ENCODE measurements at regions not wholly inside any gene's neighbourhood (a gene's known extent, or its start where the extent isn't known, plus 50 kb on each side); places are given as distances from the start of the nearest gene placed in this dataset.

GRCh38 chr21:35171385-35171784 lies 122.3 kb upstream of the RUNX1 start:
- H3K36me3 ChIP-seq (replicated peaks in 1 of 2): no peaks in the 10 kb centered on the region
- 66 to 89% (median 74%) methylated on average over 5 of the region's 5 CpGs for WGBS, 4 donors
- no peak for TF ChIP-seq POLR2A (IDR thresholded peaks at IDR 0.05)
- TF ChIP-seq, protein P1, sequence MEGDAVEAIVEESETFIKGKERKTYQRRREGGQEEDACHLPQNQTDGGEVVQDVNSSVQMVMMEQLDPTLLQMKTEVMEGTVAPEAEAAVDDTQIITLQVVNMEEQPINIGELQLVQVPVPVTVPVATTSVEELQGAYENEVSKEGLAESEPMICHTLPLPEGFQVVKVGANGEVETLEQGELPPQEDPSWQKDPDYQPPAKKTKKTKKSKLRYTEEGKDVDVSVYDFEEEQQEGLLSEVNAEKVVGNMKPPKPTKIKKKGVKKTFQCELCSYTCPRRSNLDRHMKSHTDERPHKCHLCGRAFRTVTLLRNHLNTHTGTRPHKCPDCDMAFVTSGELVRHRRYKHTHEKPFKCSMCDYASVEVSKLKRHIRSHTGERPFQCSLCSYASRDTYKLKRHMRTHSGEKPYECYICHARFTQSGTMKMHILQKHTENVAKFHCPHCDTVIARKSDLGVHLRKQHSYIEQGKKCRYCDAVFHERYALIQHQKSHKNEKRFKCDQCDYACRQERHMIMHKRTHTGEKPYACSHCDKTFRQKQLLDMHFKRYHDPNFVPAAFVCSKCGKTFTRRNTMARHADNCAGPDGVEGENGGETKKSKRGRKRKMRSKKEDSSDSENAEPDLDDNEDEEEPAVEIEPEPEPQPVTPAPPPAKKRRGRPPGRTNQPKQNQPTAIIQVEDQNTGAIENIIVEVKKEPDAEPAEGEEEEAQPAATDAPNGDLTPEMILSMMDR (IDR thresholded peaks at IDR 0.05): no peak
- H3K27ac ChIP-seq: no peak overlapping the region
- H3K4me1 ChIP-seq (replicated peaks in 1 of 2): no peaks in the 10 kb centered on the region
- intact Hi-C loops (cut with DNase I): no loop called here
- H3K27me3 ChIP-seq: no peaks in the 10 kb centered on the region
- DNase-seq: no peak
- H3K9me3 ChIP-seq (replicated peaks in 1 of 3): no peaks in the 10 kb centered on the region
- no peak overlapping the region for H3K4me3 ChIP-seq

DNA sequence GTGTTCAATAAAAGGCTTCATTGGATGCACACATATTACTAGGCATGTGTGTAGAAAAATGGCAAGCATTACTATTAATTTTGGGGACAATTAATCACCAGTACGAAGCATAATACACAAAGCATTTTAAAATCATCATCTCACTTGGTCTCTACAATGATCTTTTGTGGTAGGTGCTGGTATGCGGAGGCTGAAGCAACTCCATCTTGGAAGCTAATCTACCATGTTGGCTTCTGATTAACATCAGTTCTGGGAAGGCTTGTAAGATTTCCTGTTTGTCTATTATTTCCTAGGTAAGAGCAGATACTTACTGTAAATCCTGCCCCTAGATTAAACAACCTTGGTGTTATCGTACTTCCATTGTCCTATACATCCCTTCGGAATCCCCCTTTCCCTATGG lies 121.7 kb upstream of the RUNX1 start:
- intact Hi-C loops (cut with DNase I): no loop called here
- DNase-seq: no peak
- WGBS, 4 donors: 82 to 89% (median 86%) methylated on average over 4 of the region's 4 CpGs
- no peak overlapping the region for H3K27ac ChIP-seq
- no peaks in the 10 kb centered on the region for H3K36me3 ChIP-seq (replicated peaks in 1 of 2)
- no peaks in the 10 kb centered on the region for H3K4me1 ChIP-seq (replicated peaks in 1 of 2)
- no peaks in the 10 kb centered on the region for H3K27me3 ChIP-seq
- H3K4me3 ChIP-seq: no peak overlapping the region
- TF ChIP-seq POLR2A (IDR thresholded peaks at IDR 0.05): no peak
- TF ChIP-seq, protein P1 (IDR thresholded peaks at IDR 0.05): no peak
- H3K9me3 ChIP-seq (replicated peaks in 1 of 3): no peaks in the 10 kb centered on the region

- intact Hi-C loops (cut with DNase I): no loop called here
- Histone ChIP-seq H3K4me3 (no peak overlapping the region), H3K27me3 (no peaks in the 10 kb centered on the region), H3K27ac (no peak overlapping the region), H3K4me1 (replicated peaks in 1 of 2) (no peaks in the 10 kb centered on the region), H3K36me3 (replicated peaks in 1 of 2) (no peaks in the 10 kb centered on the region), H3K9me3 (replicated peaks in 1 of 3) (no peaks in the 10 kb centered on the region)
- TF ChIP-seq, protein P1 (IDR thresholded peaks at IDR 0.05): no peak
- no peak for TF ChIP-seq POLR2A (IDR thresholded peaks at IDR 0.05)
- WGBS, 4 donors: 50 to 56% (median 52%) methylated on average over 1 of the region's 1 CpG
- DNase-seq: no peak
These were observed 121.1 kb upstream of the RUNX1 start for GRCh38 chr21:35170244-35170643.

DNA sequence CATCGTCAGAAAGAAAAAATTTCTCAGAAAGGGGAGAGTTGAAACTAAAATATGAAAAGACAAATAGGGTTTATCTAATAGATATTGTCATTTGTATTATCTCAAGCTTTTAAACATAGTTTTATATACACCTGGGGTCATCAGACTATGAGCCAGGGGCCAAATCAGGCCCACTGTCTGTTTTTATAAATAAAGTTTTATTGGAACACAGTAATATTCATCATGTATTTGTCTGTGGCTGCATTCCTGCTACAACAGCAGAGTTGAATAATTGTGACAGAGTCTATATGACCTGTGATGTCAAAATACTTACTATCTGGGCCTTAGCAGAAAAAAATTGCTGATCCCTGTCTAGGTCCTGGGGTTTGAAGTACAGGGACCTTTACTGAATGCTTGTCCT lies 120.5 kb upstream of the RUNX1 start:
- no peaks in the 10 kb centered on the region for H3K9me3 ChIP-seq (replicated peaks in 1 of 3)
- TF ChIP-seq POLR2A (IDR thresholded peaks at IDR 0.05): no peak
- TF ChIP-seq, protein P1 (IDR thresholded peaks at IDR 0.05): no peak
- H3K4me1 ChIP-seq (replicated peaks in 1 of 2): no peaks in the 10 kb centered on the region
- no peak overlapping the region for H3K27ac ChIP-seq
- intact Hi-C loops (cut with DNase I): no loop called here
- H3K4me3 ChIP-seq: no peak overlapping the region
- 50 to 70% (median 57%) methylated on average over 1 of the region's 1 CpG for WGBS, 4 donors
- H3K36me3 ChIP-seq (replicated peaks in 1 of 2): no peaks in the 10 kb centered on the region
- no peak for DNase-seq
- H3K27me3 ChIP-seq: no peaks in the 10 kb centered on the region

Measured in adrenal gland (tissue), 9 donors.